H1 (cell line): ENCODE measurements at regions not wholly inside any gene's neighbourhood (a gene's known extent, or its start where the extent isn't known, plus 50 kb on each side); places are given as distances from the start of the nearest gene placed in this dataset.

Experiments used
- ASH2L ChIP-seq: fragments of 200-600, 300-600 bp; sonication (generic); IDR thresholded peaks from one replicate; pipeline ENCODE4 v1.7.1; 2017; ENCODE audit warnings: low read length
- BACH1 ChIP-seq: IDR thresholded peaks from 2 replicates; pipeline ENCODE4 v1.6.1; 2012; ENCODE audit warnings: low read length, improper control_type of control experiment
- BCL11A ChIP-seq, 2 experiments: IDR thresholded peaks; one replicate each; pipeline ENCODE4 v1.6.1; 2011; ENCODE audit warnings: low read depth in 2 of 2, low read length in 2 of 2, mild to moderate bottlenecking in 2 of 2
- CTCF ChIP-seq, 3 experiments: IDR thresholded peaks; 1 replicate in 2 of 3; 2 replicates in 1 of 3; pipeline versions ENCODE4 v1.5.1 to v1.6.1; 2011; ENCODE audit warnings: low read length in 3 of 3, mild to moderate bottlenecking in 3 of 3, inconsistent platforms in 2 of 3, low read depth in 1 of 3, moderate library complexity in 1 of 3; ENCODE audit not compliant: insufficient read depth in 1 of 3; ENCODE audit errors: control extremely low read depth in 1 of 3
- EZH2 ChIP-seq: fragments of 200-600 bp; sonication (generic); IDR thresholded peaks from 2 replicates; pipeline ENCODE4 v1.7.1; 2012; ENCODE audit warnings: low read depth, mild to moderate bottlenecking, moderate library complexity, low read length, inconsistent platforms; ENCODE audit not compliant: severe bottlenecking
- GTF2F1 ChIP-seq: IDR thresholded peaks from 2 replicates; pipeline ENCODE4 v1.6.1; 2012; ENCODE audit warnings: low read depth, low read length, improper control_type of control experiment, borderline replicate concordance
- HDAC6 ChIP-seq: IDR thresholded peaks from one replicate; pipeline ENCODE4 v1.7.1; 2012; ENCODE audit warnings: low read depth, mild to moderate bottlenecking, inconsistent platforms, low read length, moderate library complexity
- JUND ChIP-seq: IDR thresholded peaks from 2 replicates; pipeline ENCODE4 v1.6.1; 2011; ENCODE audit warnings: mild to moderate bottlenecking, improper control_type of control experiment, low read length
- POLR2A ChIP-seq, 2 experiments: IDR thresholded peaks; 1 replicate in 1 of 2; 2 replicates in 1 of 2; pipeline ENCODE4 v1.6.1; 2011; ENCODE audit warnings: low read depth in 2 of 2, low read length in 2 of 2, mild to moderate bottlenecking in 2 of 2; ENCODE audit errors: control extremely low read depth in 1 of 2
- POLR2AphosphoS5 ChIP-seq: IDR thresholded peaks from 2 replicates; pipeline ENCODE4 v1.6.1; 2011; ENCODE audit warnings: low read depth, low read length
- SUZ12 ChIP-seq: fragments of 200-600 bp; sonication (generic); IDR thresholded peaks from 2 replicates; pipeline ENCODE4 v1.6.1; 2012; ENCODE audit warnings: mild to moderate bottlenecking, inconsistent platforms, low read length, moderate library complexity, mixed read lengths

DNA sequence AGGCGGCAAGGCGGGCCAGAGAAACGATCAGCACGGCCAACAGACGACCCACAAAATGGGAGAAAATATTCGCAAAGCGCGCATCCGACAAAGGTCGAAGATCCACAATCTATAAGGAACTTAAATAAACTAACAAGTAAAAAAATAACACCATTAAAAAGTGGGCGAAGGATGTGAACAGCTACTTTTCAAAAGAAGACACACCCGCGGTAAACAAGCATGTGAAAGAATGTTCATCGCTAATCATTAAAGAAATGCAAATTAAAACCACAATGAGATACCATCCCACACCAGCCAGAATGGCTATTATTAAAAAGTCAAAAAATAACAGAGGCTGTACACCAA, 117.8 kb upstream of the SIRPA start:
- TF ChIP-seq ASH2L = no peak
- TF ChIP-seq POLR2AphosphoS5 = no peak
- TF ChIP-seq BCL11A (IDR thresholded peaks at IDR 0.05; ENCODE audit: low read depth in 2 of 2, low read length in 2 of 2) = no peak
- no peak for TF ChIP-seq HDAC6
- no peak for TF ChIP-seq POLR2A (IDR thresholded peaks at IDR 0.05; ENCODE audit: control extremely low read depth in 1 of 2, low read depth in 2 of 2, low read length in 2 of 2)
- TF ChIP-seq GTF2F1 = no peak
- no peak for TF ChIP-seq SUZ12
- TF ChIP-seq CTCF (IDR thresholded peaks at IDR 0.05; ENCODE audit: control extremely low read depth in 1 of 3, insufficient read depth in 1 of 3, low read depth in 1 of 3, low read length in 3 of 3) = no peak
- no peak for TF ChIP-seq EZH2
- no peak for TF ChIP-seq BACH1
- TF ChIP-seq JUND = no peak
